Activated naive CD4-positive, alpha-beta T cell treated with anti-CD3 and anti-CD28 coated beads, Interleukin-2, amount 50 U/mL, for 72 hours (primary cell): ENCODE measurements at regions not wholly inside any gene's neighbourhood (a gene's known extent, or its start where the extent isn't known, plus 50 kb on each side); places are given as distances from the start of the nearest gene placed in this dataset.

Source experiments
- ATAC-seq, 2 donors: fragments of 150-1000 bp; cut with Tn5 transposase; 2 replicates each; pipeline ENCODE4 v1.10.0; 2021; ENCODE audit warnings: mild to moderate bottlenecking in 2 of 2, moderate library complexity in 2 of 2
- DNase-seq, 2 donors: peaks; one replicate each; pipeline ENCODE4 v3.0.0; 2021 to 2022; ENCODE audit warnings: low spot score in 2 of 2
- H3K27ac Mint-ChIP-seq, 2 donors: one replicate each; pipeline ENCODE4 v1.8.0; 2022; ENCODE audit warnings: mild to moderate bottlenecking in 2 of 2, mixed read lengths in 2 of 2
- H3K36me3 Mint-ChIP-seq, 2 donors: one replicate each; pipeline ENCODE4 v1.8.0; 2022; ENCODE audit warnings: mixed read lengths in 2 of 2
- H3K9me3 Mint-ChIP-seq, 2 donors: one replicate each; pipeline ENCODE4 v1.8.0; 2022; ENCODE audit warnings: mixed read lengths in 2 of 2

- H3K27ac Mint-ChIP-seq, result no peak overlapping the region
- no peaks in the 10 kb centered on the region for H3K9me3 Mint-ChIP-seq
- H3K36me3 Mint-ChIP-seq, result no peaks in the 10 kb centered on the region
- no peak for DNase-seq
- no peak for ATAC-seq
These were observed 494.8 kb upstream of the AGA start for GRCh38 chr4:177937041-177937440.

GRCh38 chr4:177938226-177938625 is 496.0 kb upstream of the AGA start:
- Mint-ChIP-seq H3K27ac (no peak overlapping the region), H3K36me3 (no peaks in the 10 kb centered on the region), H3K9me3 (no peaks in the 10 kb centered on the region)
- no peak for DNase-seq
- no peak for ATAC-seq

DNA sequence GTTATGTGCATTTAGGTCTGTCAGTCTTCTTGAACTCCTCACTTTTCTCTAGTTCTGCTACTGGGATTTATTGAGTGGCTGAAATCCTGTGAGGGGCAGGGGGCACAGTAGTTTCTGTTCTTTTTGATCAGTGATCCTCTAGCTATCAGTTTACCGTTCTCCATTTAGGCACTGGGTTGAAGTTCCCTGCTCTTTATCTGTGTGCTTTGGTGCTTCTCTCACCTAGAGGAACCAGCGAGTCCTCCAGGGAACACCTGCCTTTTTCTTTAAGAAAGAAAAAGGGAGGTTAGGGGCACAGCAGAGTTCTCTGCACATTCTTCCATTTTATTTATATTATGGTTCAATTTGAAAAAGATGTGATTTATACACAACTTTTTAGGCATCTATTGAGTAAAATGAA is 503.0 kb upstream of the AGA start:
- Mint-ChIP-seq H3K9me3 (no peaks in the 10 kb centered on the region), H3K36me3 (no peaks in the 10 kb centered on the region), H3K27ac (no peak overlapping the region)
- DNase-seq, result no peak
- no peak for ATAC-seq

DNA sequence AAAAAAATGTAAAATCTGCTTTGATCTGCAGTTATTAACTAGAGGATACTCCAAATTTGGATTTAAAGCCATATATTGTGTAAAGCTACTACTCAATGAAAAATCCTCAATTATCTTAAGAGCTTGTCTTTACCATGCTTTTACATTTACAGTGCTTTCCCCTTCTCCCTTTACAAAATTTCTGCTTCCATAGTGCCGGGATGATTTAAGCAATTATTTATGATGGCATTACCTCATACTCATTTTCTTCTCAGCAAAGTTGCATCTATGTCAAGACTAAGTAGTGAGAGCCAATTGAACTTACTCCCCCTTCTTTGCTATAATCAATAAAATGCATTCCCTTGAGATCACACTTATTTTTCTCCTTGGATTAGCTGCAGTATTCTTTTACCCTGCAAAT is 505.4 kb upstream of the AGA start:
- no peak for DNase-seq
- no peak for ATAC-seq
- H3K36me3 Mint-ChIP-seq, result no peaks in the 10 kb centered on the region
- H3K9me3 Mint-ChIP-seq, result no peaks in the 10 kb centered on the region
- H3K27ac Mint-ChIP-seq, result no peak overlapping the region

DNA sequence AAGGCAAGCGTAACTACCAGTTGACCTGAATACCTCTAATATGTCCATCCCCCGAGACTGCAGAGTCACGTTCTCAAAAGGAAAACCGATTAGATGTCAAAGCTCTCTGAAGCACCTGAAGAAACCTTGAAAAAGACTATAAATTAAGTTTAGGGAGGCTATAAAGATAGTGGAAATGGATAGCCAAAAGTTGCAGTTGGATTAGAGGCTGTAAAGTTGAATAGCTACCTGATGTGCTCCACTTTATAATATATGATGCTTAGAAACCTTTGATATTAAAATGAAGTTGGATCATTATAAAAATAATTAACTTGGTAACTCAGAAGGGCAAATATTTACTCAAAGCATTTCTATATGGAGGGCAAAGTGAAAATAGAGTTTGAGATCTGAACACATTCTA is 506.6 kb upstream of the AGA start:
- H3K9me3 Mint-ChIP-seq, result no peaks in the 10 kb centered on the region
- DNase-seq (no peak), ATAC-seq (no peak)
- no peak overlapping the region for H3K27ac Mint-ChIP-seq
- H3K36me3 Mint-ChIP-seq, result no peaks in the 10 kb centered on the region

GRCh38 chr4:177951026-177951425 is 508.8 kb upstream of the AGA start:
- ATAC-seq (no peak), DNase-seq (no peak)
- Mint-ChIP-seq H3K27ac (no peak overlapping the region), H3K36me3 (no peaks in the 10 kb centered on the region), H3K9me3 (no peaks in the 10 kb centered on the region)

DNA sequence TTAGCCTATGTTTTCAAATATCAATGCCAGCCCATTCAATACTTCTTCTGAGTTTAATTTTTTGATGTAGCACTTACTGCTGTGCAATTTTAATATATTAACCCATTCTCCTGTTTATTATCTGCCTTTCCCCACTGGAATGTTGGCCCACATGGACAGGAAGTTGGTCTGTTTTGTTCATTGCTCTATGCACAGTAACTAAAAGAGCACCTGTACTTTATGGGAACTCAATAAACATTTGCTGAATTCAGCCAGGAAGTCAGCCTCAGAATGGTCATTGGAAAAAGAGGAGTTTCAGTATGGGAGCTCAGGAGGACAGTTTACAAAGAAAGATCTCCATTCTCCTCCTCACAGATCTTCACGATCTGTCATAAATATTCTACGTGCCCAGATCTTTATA is 510.5 kb upstream of the AGA start:
- H3K36me3 Mint-ChIP-seq, result no peaks in the 10 kb centered on the region
- no peak overlapping the region for H3K27ac Mint-ChIP-seq
- DNase-seq (no peak), ATAC-seq (no peak)
- H3K9me3 Mint-ChIP-seq, result no peaks in the 10 kb centered on the region

DNA sequence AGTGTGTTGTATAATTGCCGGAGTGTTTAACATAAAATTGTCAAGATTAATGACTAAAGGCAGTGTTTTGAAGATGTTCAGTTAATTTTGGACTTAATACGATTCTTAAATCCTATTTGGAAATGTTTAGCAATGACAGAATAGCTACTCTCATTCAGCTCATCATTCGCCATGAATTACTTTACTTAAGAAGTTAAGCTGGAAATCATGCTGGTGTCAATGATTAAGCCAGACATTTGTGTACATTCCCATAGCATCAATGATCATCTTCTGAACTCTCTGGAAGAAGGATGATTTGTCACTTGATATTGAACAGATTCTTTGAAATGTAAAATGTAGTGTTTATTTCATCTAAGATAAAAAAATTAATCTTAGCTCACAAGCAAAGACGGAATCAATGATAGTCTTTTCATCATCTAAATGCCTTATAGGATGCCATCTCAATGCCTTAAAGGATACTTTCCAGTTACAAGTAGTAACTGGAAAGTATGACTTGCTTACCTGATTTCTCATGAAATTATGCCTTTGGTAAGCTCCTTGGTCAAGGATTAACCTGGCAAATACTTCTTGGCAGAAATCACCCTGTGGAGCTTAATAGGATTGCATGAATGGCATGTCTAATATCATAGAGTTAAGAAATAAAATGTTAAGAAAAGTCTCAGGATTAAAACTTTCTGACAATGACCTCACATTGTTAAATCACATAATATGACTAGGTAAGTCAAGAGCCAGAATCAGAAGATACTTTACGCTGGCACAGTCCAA is 515.5 kb upstream of the AGA start:
- H3K9me3 Mint-ChIP-seq, result no peaks in the 10 kb centered on the region
- H3K36me3 Mint-ChIP-seq, result no peaks in the 10 kb centered on the region
- ATAC-seq (no peak), DNase-seq (no peak)
- H3K27ac Mint-ChIP-seq, result no peak overlapping the region

DNA sequence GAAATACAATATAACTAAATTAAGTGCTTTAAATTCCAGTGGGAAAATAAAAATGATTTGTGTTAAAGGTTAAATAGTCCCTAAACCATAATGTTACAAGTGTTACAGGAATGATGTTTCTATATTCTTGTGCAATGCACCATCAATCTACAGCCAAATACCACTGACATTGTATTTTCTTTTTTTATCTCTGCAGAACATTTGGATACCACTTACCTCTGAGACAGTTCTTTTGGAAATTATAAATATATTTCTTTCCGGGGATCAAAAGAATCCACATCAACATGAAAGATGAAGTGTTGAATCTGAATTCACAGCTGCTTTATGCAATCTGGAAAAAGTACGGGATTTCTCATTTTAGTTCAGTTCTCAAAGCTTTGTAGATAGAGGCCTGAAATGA is 518.3 kb upstream of the AGA start:
- DNase-seq (no peak), ATAC-seq (no peak)
- no peaks in the 10 kb centered on the region for H3K36me3 Mint-ChIP-seq
- no peaks in the 10 kb centered on the region for H3K9me3 Mint-ChIP-seq
- no peak overlapping the region for H3K27ac Mint-ChIP-seq

DNA sequence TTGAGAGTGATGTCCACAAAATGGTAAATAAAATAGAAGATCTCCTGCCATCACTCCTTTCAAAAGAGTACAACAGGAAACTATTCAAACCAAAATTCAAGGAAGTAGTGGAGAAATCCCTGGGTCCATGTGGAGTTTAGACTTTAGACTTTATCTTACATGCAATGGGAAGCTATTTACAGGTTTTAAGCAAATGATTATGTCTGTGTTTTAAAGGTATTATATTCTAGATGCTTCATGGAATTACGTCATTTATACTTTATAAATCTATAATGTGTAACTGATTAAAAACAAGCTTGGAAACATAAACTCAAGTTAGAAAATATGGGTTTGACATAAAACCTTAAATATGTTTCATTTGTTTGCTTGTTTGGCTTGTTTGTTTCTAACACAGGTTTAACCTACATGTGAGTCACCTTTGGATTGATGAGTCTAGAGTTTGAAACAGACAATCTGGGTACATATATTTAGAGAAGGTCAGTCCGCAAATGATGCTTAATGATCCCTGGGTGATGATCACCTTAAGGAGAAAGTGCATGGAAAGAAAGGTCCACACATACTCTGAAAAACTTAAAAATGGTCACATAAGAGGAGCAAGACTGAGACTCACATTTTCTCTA is 519.6 kb upstream of the AGA start:
- Mint-ChIP-seq H3K36me3 (no peaks in the 10 kb centered on the region), H3K9me3 (no peaks in the 10 kb centered on the region), H3K27ac (no peak overlapping the region)
- ATAC-seq, result no peak
- DNase-seq, result no peak

GRCh38 chr4:177964061-177964460 is 521.8 kb upstream of the AGA start:
- H3K9me3 Mint-ChIP-seq, result no peaks in the 10 kb centered on the region
- H3K27ac Mint-ChIP-seq, result no peak overlapping the region
- ATAC-seq (no peak), DNase-seq (no peak)
- H3K36me3 Mint-ChIP-seq, result no peaks in the 10 kb centered on the region

DNA sequence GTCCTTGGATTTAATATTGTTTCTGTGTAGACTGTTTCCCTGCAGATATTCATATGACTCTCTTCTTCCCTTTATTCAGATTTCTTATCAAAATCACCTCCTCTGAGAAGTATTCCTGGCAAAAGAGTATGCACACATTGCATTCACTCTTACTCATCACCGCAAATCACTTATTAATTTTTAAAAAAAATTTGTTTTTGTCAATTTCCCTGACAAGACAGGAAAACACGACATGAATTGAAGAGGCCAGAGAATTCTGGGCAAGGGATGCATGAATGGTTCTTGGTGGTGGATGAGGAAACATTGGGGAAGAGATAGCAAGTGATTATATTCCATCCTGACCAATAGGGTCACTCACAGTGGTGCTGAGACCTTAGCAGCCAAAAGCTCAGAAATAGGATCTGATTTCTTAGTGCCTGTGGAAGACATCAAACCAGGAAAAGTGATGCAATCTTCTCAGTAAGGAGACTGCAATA is 522.5 kb upstream of the AGA start:
- H3K9me3 Mint-ChIP-seq, result no peaks in the 10 kb centered on the region
- no peak for DNase-seq
- H3K27ac Mint-ChIP-seq, result no peak overlapping the region
- ATAC-seq, result no peak
- no peaks in the 10 kb centered on the region for H3K36me3 Mint-ChIP-seq

- Mint-ChIP-seq H3K9me3 (no peaks in the 10 kb centered on the region), H3K27ac (no peak overlapping the region), H3K36me3 (no peaks in the 10 kb centered on the region)
- no peak for ATAC-seq
- DNase-seq, result no peak
These were observed 525.1 kb upstream of the AGA start for GRCh38 chr4:177967328-177967727.

DNA sequence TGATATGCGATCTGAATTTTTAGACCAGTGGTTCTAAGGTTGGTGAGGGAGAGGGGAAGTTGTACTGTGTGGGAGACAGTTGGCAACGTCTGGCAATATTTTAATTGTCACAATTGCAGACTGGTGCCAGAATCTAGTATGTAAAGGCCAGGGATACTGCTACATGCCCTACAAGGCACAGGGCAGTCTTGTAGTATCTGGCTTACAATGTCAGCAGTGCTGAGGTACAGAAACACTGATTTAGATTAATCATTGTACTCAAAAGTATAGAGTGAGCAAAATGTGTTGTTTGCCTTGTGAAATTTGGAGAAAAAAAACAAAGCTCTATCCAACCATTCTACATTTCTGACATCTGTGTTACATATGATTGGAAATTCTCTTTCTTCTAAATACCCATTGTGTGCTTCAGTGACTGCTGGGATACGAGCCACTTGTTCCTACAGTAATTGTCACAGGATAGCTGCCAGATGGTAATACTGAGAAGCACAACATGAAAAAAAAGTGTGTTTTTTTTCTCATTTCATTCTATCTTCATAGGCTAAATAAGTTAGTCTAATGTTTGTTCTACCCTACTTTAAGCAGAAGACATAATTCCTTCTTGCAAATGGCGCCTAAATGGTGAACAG is 526.7 kb upstream of the AGA start:
- no peaks in the 10 kb centered on the region for H3K36me3 Mint-ChIP-seq
- no peaks in the 10 kb centered on the region for H3K9me3 Mint-ChIP-seq
- H3K27ac Mint-ChIP-seq, result no peak overlapping the region
- DNase-seq (no peak), ATAC-seq (no peak)

GRCh38 chr4:177974461-177974860 is 532.2 kb upstream of the AGA start:
- H3K27ac Mint-ChIP-seq, result no peak overlapping the region
- no peaks in the 10 kb centered on the region for H3K9me3 Mint-ChIP-seq
- no peaks in the 10 kb centered on the region for H3K36me3 Mint-ChIP-seq
- no peak for ATAC-seq
- DNase-seq, result no peak

DNA sequence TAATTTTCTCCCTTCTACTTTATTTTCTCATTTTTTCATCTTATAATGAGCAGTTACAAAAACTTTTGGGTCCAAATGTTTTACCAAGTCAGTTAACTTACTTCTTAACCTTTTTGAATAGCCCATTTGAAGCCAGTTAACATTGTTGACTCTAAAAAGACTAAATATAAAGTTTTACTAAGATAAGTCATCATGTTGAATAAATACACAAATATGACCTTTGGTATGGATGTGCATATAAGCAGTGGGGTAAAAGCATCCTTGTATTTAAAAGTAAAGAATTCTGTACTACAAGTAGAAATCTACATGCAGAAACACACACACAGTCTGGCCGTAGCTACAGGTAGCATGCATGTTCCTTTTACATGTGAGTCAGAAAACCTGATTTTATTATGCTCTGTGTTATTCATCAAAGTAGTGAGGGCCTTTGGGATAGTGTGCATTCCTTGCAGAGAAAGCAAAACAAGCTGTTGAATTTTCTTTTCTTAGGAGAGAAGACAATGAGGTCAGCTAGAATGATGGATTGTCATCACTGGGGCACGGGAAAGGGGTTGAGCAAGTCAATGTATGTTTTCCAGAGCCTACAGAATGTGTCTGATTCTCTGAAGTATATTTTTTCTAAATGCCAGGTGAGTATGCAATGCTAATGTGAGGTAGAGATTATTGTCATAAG is 533.2 kb upstream of the AGA start:
- Mint-ChIP-seq H3K36me3 (no peaks in the 10 kb centered on the region), H3K9me3 (no peaks in the 10 kb centered on the region), H3K27ac (no peak overlapping the region)
- no peak for ATAC-seq
- no peak for DNase-seq

DNA sequence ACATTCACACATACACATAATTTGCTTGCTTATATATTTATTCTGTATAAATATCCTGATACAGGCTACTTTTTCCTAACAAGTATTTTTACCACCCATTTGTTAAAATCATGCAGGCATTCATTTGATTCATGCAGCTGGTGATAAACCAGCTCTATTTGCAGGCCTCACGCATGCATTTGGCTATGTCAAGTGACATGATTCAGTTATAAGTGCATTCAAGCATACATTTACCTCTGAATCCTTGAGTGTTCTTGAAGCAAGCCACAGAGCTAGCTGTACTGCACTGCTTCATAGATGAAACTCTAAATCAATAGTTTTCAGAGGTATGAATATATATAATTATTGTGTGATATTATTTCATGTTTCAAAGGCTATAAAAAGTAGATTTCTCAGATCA is 544.0 kb upstream of the AGA start:
- ATAC-seq, result no peak
- H3K9me3 Mint-ChIP-seq, result no peaks in the 10 kb centered on the region

More for the DNA sequence above, 544.0 kb upstream of the AGA start:
- Mint-ChIP-seq H3K36me3 (no peaks in the 10 kb centered on the region), H3K27ac (no peak overlapping the region)
- DNase-seq, result no peak
